MCF 10A (cell line): ENCODE measurements at regions not wholly inside any gene's neighbourhood (a gene's known extent, or its start where the extent isn't known, plus 50 kb on each side); places are given as distances from the start of the nearest gene placed in this dataset.
A peak's percentile ranks its signal among the peaks of the same experiment; 100 is the strongest.

Experiments used
- BruUV-seq: library from RNA; stranded (reverse); fragments of 400-500 nt; replicated peaks from 2 replicates; lab custom pipeline; 2021; lab: Mats Ljungman, UMichigan
- CTCF ChIA-PET: fragments of 300-600 bp; sonication (Branson Sonifier 250); formaldehyde crosslinking; extraction: SDS; loops from one replicate; lab custom pipeline; 2021; ENCODE audit warnings: antibody characterized with exemption, inconsistent platforms; lab: Yijun Ruan, JAX
- POLR2A ChIA-PET: fragments of 300-600, 350-650 bp; sonication (Branson Sonifier 250); formaldehyde crosslinking; extraction: SDS; loops from one replicate; lab custom pipeline; 2020; ENCODE audit warnings: antibody characterized with exemption, inconsistent platforms; lab: Yijun Ruan, JAX
- DNase-seq: peaks from one replicate; pipeline ENCODE4 v3.0.0-alpha.2; 2018; ENCODE audit not compliant: unreplicated experiment
- H3K27ac Mint-ChIP-seq: one replicate; pipeline ENCODE4 v1.8.0; 2022; ENCODE audit warnings: mild to moderate bottlenecking, low read depth, mixed read lengths; ENCODE audit not compliant: unreplicated experiment
- H3K27me3 Mint-ChIP-seq: one replicate; pipeline ENCODE4 v1.8.0; 2022; ENCODE audit warnings: mixed read lengths; ENCODE audit not compliant: insufficient read depth, unreplicated experiment
- H3K36me3 Mint-ChIP-seq: one replicate; pipeline ENCODE4 v1.8.0; 2022; ENCODE audit warnings: mild to moderate bottlenecking, moderate library complexity, mixed read lengths; ENCODE audit not compliant: insufficient read depth, unreplicated experiment
- H3K4me1 Mint-ChIP-seq: one replicate; pipeline ENCODE4 v1.8.0; 2022; ENCODE audit warnings: mixed read lengths; ENCODE audit not compliant: insufficient read depth, unreplicated experiment
- H3K4me3 Mint-ChIP-seq: one replicate; pipeline ENCODE4 v1.8.0; 2022; ENCODE audit warnings: mild to moderate bottlenecking, moderate library complexity, mixed read lengths; ENCODE audit not compliant: unreplicated experiment
- H3K9me3 Mint-ChIP-seq: one replicate; pipeline ENCODE4 v1.8.0; 2022; ENCODE audit warnings: mixed read lengths; ENCODE audit not compliant: unreplicated experiment
- intact Hi-C: fragments of 100-400 bp; cut with micrococcal nuclease; formaldehyde crosslinking; loops from 2 replicates; pipeline ENCODE4 v1.14.1; 2022
- TF ChIP-seq, protein P1 (sequence below): fragments of 200-600 bp; IDR thresholded peaks from one replicate; pipeline ENCODE4 v1.8.0; 2022; ENCODE audit warnings: antibody characterized with exemption, mild to moderate bottlenecking; ENCODE audit not compliant: unreplicated experiment

DNA sequence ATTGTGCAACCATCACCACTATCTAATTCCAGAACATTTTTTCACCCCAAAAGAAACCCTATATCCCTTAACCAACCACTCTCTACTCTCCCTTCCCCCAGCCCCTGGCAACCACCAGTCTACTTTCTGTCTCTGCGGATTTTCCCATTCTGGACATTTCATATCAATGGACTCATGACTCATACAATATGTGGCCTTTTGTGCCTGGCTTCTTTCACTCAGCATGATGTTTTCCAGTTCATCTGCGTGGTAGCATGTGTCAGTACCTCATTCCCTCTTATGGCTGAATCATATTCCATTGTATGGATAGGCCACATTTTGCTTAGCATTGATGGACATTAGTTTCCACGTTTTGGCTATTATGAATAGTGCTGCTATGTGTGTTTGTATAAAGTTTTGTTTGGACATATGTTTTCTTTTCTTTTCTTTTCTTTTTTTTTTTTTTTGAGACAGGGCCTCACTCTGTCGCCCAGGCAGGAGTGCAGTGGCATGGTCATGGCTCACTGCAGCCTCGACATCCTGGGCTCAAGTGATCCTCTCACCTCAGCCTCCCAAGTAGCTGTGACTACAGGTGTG lies 335.4 kb downstream of the BCOR start:
- no TSS peak for BruUV-seq
- intact Hi-C loops, result no loop called here
- H3K4me3 Mint-ChIP-seq, result no peak overlapping the region
- no peaks in the 10 kb centered on the region for H3K9me3 Mint-ChIP-seq
- peaks cover 6% of the 10 kb centered on the region for H3K36me3 Mint-ChIP-seq
- CTCF ChIA-PET, result no interaction called here
- H3K4me1 Mint-ChIP-seq, result peaks cover 7% of the 10 kb centered on the region
- TF ChIP-seq, protein P1, sequence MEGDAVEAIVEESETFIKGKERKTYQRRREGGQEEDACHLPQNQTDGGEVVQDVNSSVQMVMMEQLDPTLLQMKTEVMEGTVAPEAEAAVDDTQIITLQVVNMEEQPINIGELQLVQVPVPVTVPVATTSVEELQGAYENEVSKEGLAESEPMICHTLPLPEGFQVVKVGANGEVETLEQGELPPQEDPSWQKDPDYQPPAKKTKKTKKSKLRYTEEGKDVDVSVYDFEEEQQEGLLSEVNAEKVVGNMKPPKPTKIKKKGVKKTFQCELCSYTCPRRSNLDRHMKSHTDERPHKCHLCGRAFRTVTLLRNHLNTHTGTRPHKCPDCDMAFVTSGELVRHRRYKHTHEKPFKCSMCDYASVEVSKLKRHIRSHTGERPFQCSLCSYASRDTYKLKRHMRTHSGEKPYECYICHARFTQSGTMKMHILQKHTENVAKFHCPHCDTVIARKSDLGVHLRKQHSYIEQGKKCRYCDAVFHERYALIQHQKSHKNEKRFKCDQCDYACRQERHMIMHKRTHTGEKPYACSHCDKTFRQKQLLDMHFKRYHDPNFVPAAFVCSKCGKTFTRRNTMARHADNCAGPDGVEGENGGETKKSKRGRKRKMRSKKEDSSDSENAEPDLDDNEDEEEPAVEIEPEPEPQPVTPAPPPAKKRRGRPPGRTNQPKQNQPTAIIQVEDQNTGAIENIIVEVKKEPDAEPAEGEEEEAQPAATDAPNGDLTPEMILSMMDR, result no peak
- peaks cover 42% of the 10 kb centered on the region for H3K27me3 Mint-ChIP-seq
- DNase-seq, result peak; percentile 71
- peak overlapping the region; percentile 6 for H3K27ac Mint-ChIP-seq
- POLR2A ChIA-PET, result no interaction called here

DNA sequence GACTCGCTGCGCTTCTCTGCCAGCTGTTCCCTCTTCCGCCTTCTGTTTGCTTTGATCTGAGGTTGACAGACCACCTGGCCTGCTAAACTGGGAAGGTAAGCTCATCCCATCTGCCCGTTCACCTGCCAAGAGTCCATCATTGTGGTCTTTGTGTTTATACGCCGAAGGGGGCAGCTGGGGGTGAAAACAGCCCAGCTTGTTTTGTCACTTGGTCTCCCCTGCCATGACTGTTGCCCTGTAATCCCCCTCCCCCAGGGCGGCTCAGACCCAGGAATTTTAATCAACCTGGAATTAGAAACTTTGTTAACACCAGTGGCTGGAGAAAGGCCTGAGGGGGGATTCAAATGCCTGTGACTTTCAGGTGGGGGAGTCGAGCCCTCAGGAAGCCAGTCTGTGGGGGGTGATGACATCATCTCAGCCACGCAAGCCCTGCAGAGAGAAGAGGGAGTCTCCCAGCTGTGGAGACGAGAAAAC lies 333.3 kb downstream of the BCOR start:
- Mint-ChIP-seq H3K36me3 (peaks cover 6% of the 10 kb centered on the region), H3K4me3 (no peak overlapping the region), H3K9me3 (no peaks in the 10 kb centered on the region), H3K27ac (no peak overlapping the region), H3K27me3 (peaks cover 40% of the 10 kb centered on the region), H3K4me1 (no peaks in the 10 kb centered on the region)
- DNase-seq, result no peak
- ChIA-PET POLR2A (interaction anchor here (0.7 kb wide), 1 partner anchor 18 kb away, joined by 3 read pairs; no protein-coding TSS in a partner anchor), CTCF (interaction anchor here (0.8 kb wide), 1 partner anchor 9 kb away, joined by 3 read pairs; no protein-coding TSS in a partner anchor)
- intact Hi-C loops, result no loop called here
- TF ChIP-seq, protein P1, result no peak
- BruUV-seq, result no TSS peak

DNA sequence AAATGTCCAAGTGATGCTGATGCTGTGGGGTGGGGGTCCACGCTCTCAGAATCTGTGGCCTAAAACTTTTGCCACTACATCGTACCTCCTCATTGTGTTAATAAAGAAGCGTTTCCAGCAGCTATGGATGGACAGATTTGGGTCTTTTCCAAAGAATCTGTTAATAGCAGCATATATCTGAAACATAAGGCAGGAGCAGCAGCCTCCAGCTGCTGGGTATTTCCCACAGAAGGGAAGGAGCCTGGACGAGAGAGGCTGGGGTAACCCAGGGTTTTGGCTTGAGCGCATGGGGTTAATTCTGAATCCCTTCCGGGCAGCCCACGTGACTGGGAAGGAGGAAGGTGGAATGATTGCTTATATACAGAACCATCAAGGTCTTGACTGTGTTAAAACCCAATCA lies 332.4 kb downstream of the BCOR start:
- Mint-ChIP-seq H3K27me3 (peaks cover 48% of the 10 kb centered on the region), H3K27ac (no peak overlapping the region), H3K9me3 (peaks cover 3% of the 10 kb centered on the region), H3K36me3 (no peaks in the 10 kb centered on the region), H3K4me1 (no peaks in the 10 kb centered on the region), H3K4me3 (no peak overlapping the region)
- no TSS peak for BruUV-seq
- intact Hi-C loops, result no loop called here
- POLR2A ChIA-PET, result no interaction called here
- DNase-seq, result no peak
- CTCF ChIA-PET, result interaction anchor here (0.8 kb wide), 1 partner anchor 9 kb away, joined by 3 read pairs; no protein-coding TSS in a partner anchor
- TF ChIP-seq, protein P1, result no peak

DNA sequence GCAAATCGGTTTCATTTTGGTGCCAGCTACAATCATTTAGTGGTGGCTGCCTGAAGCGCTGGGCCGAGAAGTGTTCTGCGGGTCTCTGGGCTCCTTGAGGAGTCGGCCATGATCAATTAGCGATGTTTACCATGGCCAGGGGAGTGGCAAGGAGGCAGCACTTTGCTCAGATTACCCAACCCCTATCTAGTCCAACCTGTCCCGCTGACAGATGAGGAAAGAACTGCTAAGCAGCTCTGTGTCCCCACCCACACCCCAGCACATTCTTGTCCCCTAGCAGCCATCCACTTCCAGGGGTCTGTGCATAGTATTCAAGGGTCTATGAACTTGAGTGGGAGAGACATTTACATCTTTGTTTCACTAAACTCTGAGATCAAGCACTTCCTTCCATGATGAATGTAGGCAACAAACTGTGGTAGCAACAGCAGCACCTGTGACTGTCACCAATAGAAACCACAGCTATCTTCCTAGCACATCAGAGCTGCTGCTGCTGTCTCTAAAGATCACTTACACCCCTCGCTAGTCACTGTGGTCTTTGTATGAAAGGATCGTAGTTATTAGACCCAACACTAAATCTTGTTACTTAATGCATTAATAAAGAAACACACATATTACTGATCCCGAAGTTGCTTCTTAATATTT lies 331.6 kb downstream of the BCOR start:
- no TSS peak for BruUV-seq
- Mint-ChIP-seq H3K4me3 (no peak overlapping the region), H3K4me1 (no peaks in the 10 kb centered on the region), H3K27me3 (peaks cover 56% of the 10 kb centered on the region), H3K27ac (no peak overlapping the region), H3K36me3 (no peaks in the 10 kb centered on the region), H3K9me3 (peaks cover 7% of the 10 kb centered on the region)
- ChIA-PET CTCF (interaction anchor here (0.7 kb wide), 1 partner anchor 810 kb away, joined by 5 read pairs; no protein-coding TSS in a partner anchor), POLR2A (interaction anchor here (0.5 kb wide), 1 partner anchor 442 kb away, joined by 4 read pairs; no protein-coding TSS in a partner anchor)
- DNase-seq, result no peak
- intact Hi-C loops, result no loop called here
- TF ChIP-seq, protein P1, result no peak
